Glutamatergic neuron (in vitro differentiated cells): ENCODE measurements at regions not wholly inside any gene's neighbourhood (a gene's known extent, or its start where the extent isn't known, plus 50 kb on each side); places are given as distances from the start of the nearest gene placed in this dataset.

Experiments used
- DNase-seq: peaks from one replicate; pipeline ENCODE4 v3.0.0; 2022
- H3K27ac Mint-ChIP-seq: one replicate; pipeline ENCODE4 v1.8.0; 2020; ENCODE audit warnings: mild to moderate bottlenecking, mixed read lengths, inconsistent platforms; ENCODE audit not compliant: unreplicated experiment
- H3K27me3 Mint-ChIP-seq: one replicate; pipeline ENCODE4 v1.8.0; 2020; ENCODE audit warnings: mild to moderate bottlenecking, moderate library complexity, mixed read lengths, inconsistent platforms; ENCODE audit not compliant: unreplicated experiment
- H3K36me3 Mint-ChIP-seq: one replicate; pipeline ENCODE4 v1.8.0; 2020; ENCODE audit warnings: mild to moderate bottlenecking, mixed read lengths, inconsistent platforms; ENCODE audit not compliant: unreplicated experiment
- H3K4me1 Mint-ChIP-seq: one replicate; pipeline ENCODE4 v1.8.0; 2020; ENCODE audit warnings: mild to moderate bottlenecking, low read depth, mixed read lengths, inconsistent platforms; ENCODE audit not compliant: unreplicated experiment
- H3K4me3 Mint-ChIP-seq: one replicate; pipeline ENCODE4 v1.8.0; 2020; ENCODE audit warnings: mild to moderate bottlenecking, mixed read lengths, inconsistent platforms; ENCODE audit not compliant: unreplicated experiment
- H3K9me3 Mint-ChIP-seq: one replicate; pipeline ENCODE4 v1.8.0; 2020; ENCODE audit warnings: mild to moderate bottlenecking, moderate library complexity, mixed read lengths, inconsistent platforms; ENCODE audit not compliant: unreplicated experiment
- TF ChIP-seq, protein P1 (sequence below): fragments of 200-600 bp; sonication (generic); IDR thresholded peaks from one replicate; pipeline ENCODE4 v1.5.0; 2021; ENCODE audit not compliant: partially characterized antibody, unreplicated experiment

DNA sequence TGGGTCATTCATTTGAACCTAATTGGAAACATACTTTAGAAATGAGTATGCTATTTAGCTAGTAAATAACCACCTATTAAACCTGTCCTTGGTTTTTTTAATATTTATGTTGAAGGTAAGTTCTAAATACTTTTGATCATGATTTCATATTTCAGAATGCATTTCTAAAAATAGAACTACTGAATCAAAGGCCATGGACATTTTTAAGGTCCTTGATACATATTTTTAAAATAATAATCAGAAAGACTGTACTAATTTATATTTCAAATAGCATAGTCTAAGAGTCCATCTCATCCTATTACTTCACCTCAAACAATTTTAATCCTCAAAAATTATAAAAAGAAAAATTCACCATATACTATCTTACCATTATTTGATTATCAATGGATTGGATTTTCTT is 102.1 kb upstream of the AKR1E2 start:
- H3K27ac Mint-ChIP-seq = no peak overlapping the region
- H3K27me3 Mint-ChIP-seq = no peaks in the 10 kb centered on the region
- no peaks in the 10 kb centered on the region for H3K36me3 Mint-ChIP-seq
- H3K9me3 Mint-ChIP-seq = no peaks in the 10 kb centered on the region
- H3K4me3 Mint-ChIP-seq = no peak overlapping the region
- TF ChIP-seq, protein P1, sequence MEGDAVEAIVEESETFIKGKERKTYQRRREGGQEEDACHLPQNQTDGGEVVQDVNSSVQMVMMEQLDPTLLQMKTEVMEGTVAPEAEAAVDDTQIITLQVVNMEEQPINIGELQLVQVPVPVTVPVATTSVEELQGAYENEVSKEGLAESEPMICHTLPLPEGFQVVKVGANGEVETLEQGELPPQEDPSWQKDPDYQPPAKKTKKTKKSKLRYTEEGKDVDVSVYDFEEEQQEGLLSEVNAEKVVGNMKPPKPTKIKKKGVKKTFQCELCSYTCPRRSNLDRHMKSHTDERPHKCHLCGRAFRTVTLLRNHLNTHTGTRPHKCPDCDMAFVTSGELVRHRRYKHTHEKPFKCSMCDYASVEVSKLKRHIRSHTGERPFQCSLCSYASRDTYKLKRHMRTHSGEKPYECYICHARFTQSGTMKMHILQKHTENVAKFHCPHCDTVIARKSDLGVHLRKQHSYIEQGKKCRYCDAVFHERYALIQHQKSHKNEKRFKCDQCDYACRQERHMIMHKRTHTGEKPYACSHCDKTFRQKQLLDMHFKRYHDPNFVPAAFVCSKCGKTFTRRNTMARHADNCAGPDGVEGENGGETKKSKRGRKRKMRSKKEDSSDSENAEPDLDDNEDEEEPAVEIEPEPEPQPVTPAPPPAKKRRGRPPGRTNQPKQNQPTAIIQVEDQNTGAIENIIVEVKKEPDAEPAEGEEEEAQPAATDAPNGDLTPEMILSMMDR = no peak
- H3K4me1 Mint-ChIP-seq = no peaks in the 10 kb centered on the region
- no peak for DNase-seq

DNA sequence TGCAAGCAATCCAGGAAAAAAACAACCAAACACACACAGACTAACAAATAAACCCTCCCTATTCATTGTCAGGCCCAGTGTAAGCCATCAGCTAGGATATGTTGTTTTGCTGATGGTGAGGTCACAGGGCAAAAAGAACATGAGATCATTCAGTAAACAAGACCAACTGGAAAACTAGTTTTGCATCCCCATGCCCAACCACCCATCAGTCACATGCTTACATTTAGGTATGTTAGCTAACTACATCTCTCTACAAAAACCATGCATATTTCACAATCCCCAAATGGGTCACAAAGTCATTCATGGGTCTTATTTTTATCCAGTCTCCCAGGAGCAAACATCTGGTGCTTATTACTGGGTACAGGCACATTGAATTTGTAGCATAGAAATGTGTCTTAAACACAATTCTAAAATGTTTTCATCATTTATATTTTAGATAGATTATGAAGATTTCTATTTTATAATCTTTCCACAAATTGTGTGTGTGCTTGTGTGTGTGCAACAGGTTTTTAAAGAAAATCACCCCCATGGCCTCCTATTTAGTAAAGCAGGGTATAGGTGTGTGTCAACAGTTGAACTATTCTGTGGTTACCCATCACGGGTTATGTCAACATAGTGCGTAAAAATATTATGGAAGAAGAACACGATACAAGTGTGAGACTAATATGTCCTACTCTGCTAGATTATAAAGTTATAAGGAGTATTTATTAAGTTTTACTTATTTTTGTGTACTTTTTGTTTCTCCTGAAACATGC is 103.8 kb upstream of the AKR1E2 start:
- no peaks in the 10 kb centered on the region for H3K36me3 Mint-ChIP-seq
- H3K9me3 Mint-ChIP-seq = no peaks in the 10 kb centered on the region
- no peak for DNase-seq
- no peaks in the 10 kb centered on the region for H3K4me1 Mint-ChIP-seq
- TF ChIP-seq, protein P1 = no peak
- H3K27ac Mint-ChIP-seq = no peak overlapping the region
- no peaks in the 10 kb centered on the region for H3K27me3 Mint-ChIP-seq
- H3K4me3 Mint-ChIP-seq = no peak overlapping the region

DNA sequence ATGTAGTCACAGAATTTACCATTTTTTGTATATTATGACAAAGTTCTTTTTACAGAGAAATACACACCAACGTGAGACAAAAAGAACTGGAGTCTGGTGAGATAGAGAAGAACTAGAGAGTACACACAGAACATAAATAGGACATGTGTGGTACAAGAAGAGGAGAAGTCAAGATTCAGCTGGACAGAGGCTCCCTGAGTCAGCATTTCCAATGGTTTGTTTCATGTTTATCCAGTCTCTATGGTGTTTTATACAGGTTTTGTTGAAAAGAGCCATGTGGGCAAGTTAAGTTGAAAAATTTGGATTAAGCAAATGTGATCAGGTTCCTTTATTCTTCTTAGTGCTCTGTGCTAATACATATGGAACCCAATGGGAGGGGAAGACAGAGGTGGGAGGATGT is 105.5 kb upstream of the AKR1E2 start:
- no peaks in the 10 kb centered on the region for H3K4me1 Mint-ChIP-seq
- H3K27me3 Mint-ChIP-seq = no peaks in the 10 kb centered on the region
- H3K36me3 Mint-ChIP-seq = no peaks in the 10 kb centered on the region
- TF ChIP-seq, protein P1 = no peak
- no peak overlapping the region for H3K27ac Mint-ChIP-seq
- no peak overlapping the region for H3K4me3 Mint-ChIP-seq
- DNase-seq = no peak
- no peaks in the 10 kb centered on the region for H3K9me3 Mint-ChIP-seq

DNA sequence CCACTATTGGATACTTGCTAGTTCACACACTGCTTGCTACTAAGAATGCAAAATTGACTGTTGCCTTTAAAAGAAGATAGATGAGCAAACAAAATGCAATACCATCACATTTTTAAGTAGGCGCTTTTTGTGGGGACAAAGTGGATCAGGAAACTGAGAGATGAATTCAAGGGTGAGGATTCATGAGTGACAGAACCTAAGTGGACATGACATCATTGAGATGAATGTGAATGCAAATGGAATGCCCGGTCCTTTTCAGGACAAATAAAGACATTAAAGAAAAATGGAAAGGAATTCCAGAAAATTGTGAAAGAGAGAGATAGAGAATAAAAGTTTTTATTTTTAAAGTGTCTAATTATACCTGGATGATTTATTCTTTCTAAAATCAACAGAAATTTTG is 106.3 kb upstream of the AKR1E2 start:
- H3K9me3 Mint-ChIP-seq = peaks cover 2% of the 10 kb centered on the region
- TF ChIP-seq, protein P1 = no peak

DNA sequence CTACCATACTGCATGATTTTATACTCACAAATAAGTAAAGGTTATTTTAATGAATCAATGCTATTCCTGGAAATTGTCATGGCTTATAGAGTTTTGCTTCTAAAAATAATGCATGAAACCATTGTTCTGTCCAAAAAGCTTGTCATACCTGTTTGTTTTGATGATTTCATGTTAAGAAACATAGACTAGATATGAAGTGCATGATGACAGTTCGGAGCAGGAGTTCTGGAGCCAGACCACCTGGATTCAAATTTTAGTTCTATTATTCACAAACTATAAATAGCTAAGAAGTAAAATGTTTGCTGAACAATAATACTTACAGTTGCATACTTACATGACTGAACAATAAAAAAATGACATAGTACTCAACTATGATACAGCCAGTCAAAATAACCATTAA is 107.0 kb upstream of the AKR1E2 start:
- DNase-seq = no peak
- peaks cover 3% of the 10 kb centered on the region for H3K4me1 Mint-ChIP-seq
- no peak overlapping the region for H3K27ac Mint-ChIP-seq
- no peaks in the 10 kb centered on the region for H3K36me3 Mint-ChIP-seq
- no peaks in the 10 kb centered on the region for H3K27me3 Mint-ChIP-seq
- peaks cover 2% of the 10 kb centered on the region for H3K9me3 Mint-ChIP-seq
- TF ChIP-seq, protein P1 = no peak
- no peak overlapping the region for H3K4me3 Mint-ChIP-seq

More for the DNA sequence above, 106.3 kb upstream of the AKR1E2 start:
- Mint-ChIP-seq H3K4me1 (peaks cover 3% of the 10 kb centered on the region), H3K4me3 (no peak overlapping the region), H3K36me3 (no peaks in the 10 kb centered on the region), H3K27me3 (no peaks in the 10 kb centered on the region), H3K27ac (no peak overlapping the region)
- no peak for DNase-seq
